GM23248 (cell line): ENCODE measurements at regions not wholly inside any gene's neighbourhood (a gene's known extent, or its start where the extent isn't known, plus 50 kb on each side); places are given as distances from the start of the nearest gene placed in this dataset.

Experiments used
- EZH2 ChIP-seq: fragments of 200-600 bp; sonication (generic); IDR thresholded peaks from 2 replicates; pipeline ENCODE4 v1.6.1; 2018; ENCODE audit warnings: antibody characterized with exemption, mild to moderate bottlenecking; ENCODE audit not compliant: insufficient read depth, poor library complexity, severe bottlenecking
- EZH2phosphoT487 ChIP-seq: fragments of 200-600 bp; sonication (generic); IDR thresholded peaks from 2 replicates; pipeline ENCODE4 v1.6.1; 2018; ENCODE audit warnings: antibody characterized with exemption, moderate library complexity, mild to moderate bottlenecking, low read depth; ENCODE audit not compliant: insufficient read depth

DNA sequence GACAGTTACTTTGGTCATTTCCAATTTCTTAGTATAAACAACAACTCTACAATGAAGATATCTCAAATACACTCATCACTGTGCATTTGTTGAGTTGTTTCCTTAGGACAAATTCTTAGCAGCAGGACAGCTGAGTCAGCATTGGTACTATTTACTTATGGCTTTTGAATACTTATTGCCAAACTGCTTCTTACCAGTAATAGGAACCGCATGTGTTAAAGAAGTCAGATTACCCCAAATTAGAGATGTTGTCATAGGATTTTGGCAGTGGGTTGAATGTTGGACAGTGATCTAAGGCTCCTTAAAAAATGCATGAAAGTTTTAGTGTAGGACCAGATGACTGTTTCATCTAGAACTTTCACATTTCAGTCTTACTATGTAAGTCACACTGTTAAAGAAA is 280.1 kb upstream of the DMRT1 start:
- TF ChIP-seq EZH2 (no peak), EZH2phosphoT487 (no peak)
